NCI-H2029 (cell line): ENCODE measurements at regions not wholly inside any gene's neighbourhood (a gene's known extent, or its start where the extent isn't known, plus 50 kb on each side); places are given as distances from the start of the nearest gene placed in this dataset.
A peak's percentile ranks its signal among the peaks of the same experiment; 100 is the strongest.

Experiments used
- DNase-seq: peaks from one replicate; lab custom pipeline; 2025; lab: John Stamatoyannopoulos, UW

GRCh38 chr3:81968658-81969057 lies 207.2 kb upstream of the GBE1 start:
- no peak for DNase-seq

GRCh38 chr3:81967393-81967792 lies 205.9 kb upstream of the GBE1 start:
- no peak for DNase-seq

- no peak for DNase-seq
Measured at GRCh38 chr3:81965696-81966095, 204.3 kb upstream of the GBE1 start.

- no peak for DNase-seq
Measured at GRCh38 chr3:81962396-81962795, 201.0 kb upstream of the GBE1 start.

GRCh38 chr3:81958972-81959640 lies 197.7 kb upstream of the GBE1 start:
- no peak for DNase-seq

- peak; percentile 3 for DNase-seq
Measured at GRCh38 chr3:81955878-81956277, 194.4 kb upstream of the GBE1 start.

GRCh38 chr3:81953111-81953510 lies 191.7 kb upstream of the GBE1 start:
- DNase-seq: no peak

- DNase-seq: no peak
Measured at GRCh38 chr3:81952141-81952540, 190.7 kb upstream of the GBE1 start.

GRCh38 chr3:81951636-81952035 lies 190.2 kb upstream of the GBE1 start:
- no peak for DNase-seq

- DNase-seq: no peak
Measured at GRCh38 chr3:81951106-81951505, 189.7 kb upstream of the GBE1 start.

- DNase-seq: no peak
Measured at GRCh38 chr3:81947359-81947758, 185.9 kb upstream of the GBE1 start.

- DNase-seq: no peak
Measured at GRCh38 chr3:81938681-81939080, 177.2 kb upstream of the GBE1 start.

- DNase-seq: no peak
Measured at GRCh38 chr3:81936817-81937216, 175.4 kb upstream of the GBE1 start.

GRCh38 chr3:81932681-81933080 lies 171.2 kb upstream of the GBE1 start:
- no peak for DNase-seq

- DNase-seq: no peak
Measured at GRCh38 chr3:81931265-81932251, 170.1 kb upstream of the GBE1 start.

- DNase-seq: no peak
Measured at GRCh38 chr3:81929697-81930096, 168.3 kb upstream of the GBE1 start.

- no peak for DNase-seq
Measured at GRCh38 chr3:81927811-81928210, 166.4 kb upstream of the GBE1 start.

- no peak for DNase-seq
Measured at GRCh38 chr3:81925385-81925784, 163.9 kb upstream of the GBE1 start.

- no peak for DNase-seq
Measured at GRCh38 chr3:81923038-81923437, 161.6 kb upstream of the GBE1 start.

- no peak for DNase-seq
Measured at GRCh38 chr3:81922404-81922803, 161.0 kb upstream of the GBE1 start.

- peak; percentile 25 for DNase-seq
Measured at GRCh38 chr3:81920816-81921215, 159.4 kb upstream of the GBE1 start.

GRCh38 chr3:81916890-81917289 lies 155.4 kb upstream of the GBE1 start:
- no peak for DNase-seq
